ENCODE measurements at regions not wholly inside any gene's neighbourhood (a gene's known extent, or its start where the extent isn't known, plus 50 kb on each side); places are given as distances from the start of the nearest gene placed in this dataset.

DNA sequence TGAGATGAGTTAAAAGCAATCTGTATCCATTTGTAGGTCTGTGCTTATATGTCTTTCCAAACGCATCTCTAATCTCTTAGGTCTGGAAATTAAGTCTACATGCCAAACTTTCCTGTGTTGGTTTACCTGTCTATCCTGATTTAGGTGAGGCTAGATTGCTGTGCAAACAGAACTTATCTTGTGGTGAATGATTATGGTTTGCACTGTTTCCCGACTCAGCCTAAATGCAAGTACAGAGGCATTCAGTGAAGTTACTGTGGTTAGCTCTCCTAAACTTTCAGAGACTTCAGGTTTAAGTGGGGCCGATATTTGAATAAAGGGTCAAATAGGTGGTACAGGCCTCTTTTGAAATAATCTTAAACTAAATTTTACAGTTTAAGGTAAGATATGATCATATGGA, 103.5 kb downstream of the ICOS start:
- DNase-seq (ENCODE audit: missing footprints) (no peak), ATAC-seq (no peak)
- intact Hi-C loops (cut with DNase I): no loop called here

DNA sequence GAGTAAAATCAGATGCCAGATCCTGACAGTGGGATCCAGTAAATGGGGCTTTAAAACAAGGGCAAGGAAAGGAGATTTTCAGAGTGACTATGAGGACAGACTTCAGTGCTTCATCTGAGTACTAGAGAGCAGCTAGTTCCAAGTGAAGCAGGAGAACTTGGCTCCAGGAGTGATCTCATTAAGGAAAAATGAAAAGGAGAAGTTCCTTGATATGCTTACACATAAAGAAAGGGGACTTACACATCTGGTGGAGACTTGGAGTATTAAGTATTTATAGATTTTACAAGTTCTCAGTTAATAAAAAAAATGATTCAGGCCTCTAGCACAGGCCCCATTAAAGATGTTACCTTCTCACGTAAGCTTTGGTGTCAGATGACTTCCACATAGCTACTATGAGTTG, 105.8 kb downstream of the ICOS start:
- no peak for ATAC-seq
- intact Hi-C loops (cut with DNase I): no loop called here
- no peak for DNase-seq (ENCODE audit: missing footprints)

DNA sequence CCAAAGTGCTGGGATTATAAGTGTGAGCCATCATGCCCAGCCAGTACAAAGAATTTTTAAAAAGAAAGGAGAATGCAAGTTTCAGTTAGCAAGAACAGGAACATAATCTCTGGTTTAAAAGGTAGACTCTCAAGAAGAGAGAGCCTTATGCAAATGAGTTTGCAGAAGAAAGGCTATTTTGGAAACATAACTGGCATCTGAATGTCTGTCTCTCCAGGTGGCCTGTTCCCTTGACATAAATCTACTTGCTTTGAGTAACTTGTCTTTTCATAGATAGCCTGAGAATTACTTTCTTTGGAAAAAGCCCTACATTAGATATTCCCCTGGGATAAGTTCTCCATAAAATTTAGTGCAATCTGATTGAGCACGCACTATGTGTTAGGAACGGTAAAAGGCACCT, 109.6 kb downstream of the ICOS start:
- ATAC-seq (no peak), DNase-seq (ENCODE audit: missing footprints) (no peak)
- intact Hi-C loops (cut with DNase I): no loop called here

DNA sequence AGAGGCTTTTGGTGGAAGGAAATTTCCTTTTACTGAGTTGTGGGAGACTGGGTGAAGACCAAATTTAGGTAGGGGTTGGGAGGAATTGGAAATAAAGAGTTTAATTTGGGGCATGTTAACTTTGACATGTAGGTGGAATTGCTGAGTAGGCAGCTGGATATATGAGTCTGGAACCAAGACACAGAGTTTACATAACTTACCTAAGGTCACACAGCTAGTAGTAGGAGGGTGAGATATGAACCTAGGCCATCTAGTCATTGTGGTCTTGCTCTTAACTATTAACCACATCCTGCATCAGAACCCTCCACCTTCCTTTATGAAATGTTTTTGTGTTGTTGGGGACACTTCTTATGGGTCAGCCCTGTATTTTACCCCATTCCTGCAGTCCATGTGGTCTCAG, 113.1 kb downstream of the ICOS start:
- ATAC-seq: no peak

DNA sequence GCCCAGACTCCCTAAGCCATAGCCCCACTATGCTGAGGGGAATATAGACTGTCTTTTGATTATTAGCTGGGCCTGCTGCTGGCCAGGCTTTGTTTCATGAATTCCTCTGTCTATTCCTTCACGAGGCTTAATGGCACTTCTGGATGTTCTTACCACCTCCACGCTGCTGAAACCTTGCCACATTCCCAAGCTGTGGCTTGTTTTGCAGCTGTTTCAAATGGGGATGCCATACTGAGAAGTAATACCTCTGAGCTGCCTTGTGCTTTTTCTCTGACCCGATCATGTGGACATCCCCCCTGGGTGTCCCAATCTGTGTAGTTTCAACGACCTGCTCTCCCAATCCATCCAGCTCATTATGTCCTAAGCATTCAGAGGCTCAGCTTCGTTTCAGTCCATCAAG, 114.1 kb downstream of the ICOS start:
- intact Hi-C loops (cut with DNase I): no loop called here
- no peak for DNase-seq (ENCODE audit: missing footprints)
- no peak for ATAC-seq

More for the DNA sequence above, 113.1 kb downstream of the ICOS start:
- intact Hi-C loops (cut with DNase I): no loop called here
- DNase-seq (ENCODE audit: missing footprints): no peak

DNA sequence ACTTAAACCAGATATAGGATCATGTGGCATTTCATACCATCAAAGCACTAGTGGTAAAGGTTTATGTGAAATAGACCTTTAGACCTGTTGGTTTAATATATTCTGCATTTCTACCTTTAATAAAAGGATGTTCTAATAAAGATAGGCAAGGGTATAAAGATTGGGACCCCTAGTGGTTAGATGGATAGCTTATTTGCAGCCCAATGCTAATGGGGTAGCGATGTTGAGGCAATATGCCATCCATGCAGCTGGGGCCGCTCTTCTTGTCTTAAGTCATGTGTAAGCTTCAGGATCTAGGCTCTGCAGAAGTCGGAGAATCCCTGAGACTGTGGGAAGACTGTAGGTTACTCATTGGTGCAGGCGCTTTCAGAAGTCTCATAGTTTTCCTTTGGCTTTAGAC, 114.9 kb downstream of the ICOS start:
- no peak for DNase-seq (ENCODE audit: missing footprints)
- intact Hi-C loops (cut with DNase I): no loop called here
- ATAC-seq: no peak

DNA sequence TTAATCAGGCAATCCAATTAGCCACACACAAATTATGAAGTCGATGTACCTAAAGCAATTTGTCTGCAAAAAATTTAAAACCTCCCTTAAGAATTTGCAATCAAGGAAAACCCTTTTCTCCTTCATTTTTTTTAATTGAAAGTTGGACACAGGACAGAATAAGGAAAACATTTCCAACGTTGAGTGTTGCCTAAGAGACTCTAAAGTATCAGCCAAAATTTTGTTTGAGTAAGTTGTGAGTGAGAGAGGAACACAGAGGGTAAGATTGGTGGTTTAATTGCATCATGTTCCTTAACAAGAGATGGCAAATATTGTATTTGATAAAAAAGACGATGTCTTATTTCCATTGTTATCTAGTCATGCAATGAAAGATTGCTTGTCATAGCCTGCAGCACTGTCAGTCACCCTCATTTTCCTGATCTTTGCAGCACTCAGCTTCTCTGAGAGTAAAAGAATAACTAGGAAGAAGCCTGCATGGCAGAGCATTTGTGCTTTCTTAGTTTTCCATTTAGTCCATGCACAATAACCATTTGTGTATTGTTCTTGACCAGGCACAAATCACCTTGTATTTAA, 115.5 kb downstream of the ICOS start:
- ATAC-seq (no peak), DNase-seq (ENCODE audit: missing footprints) (no peak)
- intact Hi-C loops (cut with DNase I): no loop called here

DNA sequence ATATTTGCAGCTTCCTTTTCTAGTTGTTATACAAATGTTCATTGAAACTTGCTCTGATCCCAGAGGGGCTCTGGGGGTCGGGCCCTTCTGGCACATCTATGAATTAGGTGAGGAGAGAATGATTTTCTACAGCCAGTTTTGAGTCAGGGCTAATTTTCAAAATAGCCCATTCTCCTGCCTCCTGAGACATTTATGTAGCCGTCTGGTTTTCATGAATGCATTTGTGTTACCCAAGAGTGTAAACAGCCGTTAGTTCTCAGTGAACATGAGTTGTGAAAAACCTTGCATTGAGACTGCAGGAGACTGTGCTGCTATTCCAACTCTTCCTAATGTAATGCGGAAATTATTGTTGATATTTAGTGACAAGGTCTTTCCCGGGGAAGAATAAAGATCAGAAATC, 122.5 kb downstream of the ICOS start:
- ATAC-seq (no peak), DNase-seq (ENCODE audit: missing footprints) (no peak)
- intact Hi-C loops (cut with DNase I): no loop called here

DNA sequence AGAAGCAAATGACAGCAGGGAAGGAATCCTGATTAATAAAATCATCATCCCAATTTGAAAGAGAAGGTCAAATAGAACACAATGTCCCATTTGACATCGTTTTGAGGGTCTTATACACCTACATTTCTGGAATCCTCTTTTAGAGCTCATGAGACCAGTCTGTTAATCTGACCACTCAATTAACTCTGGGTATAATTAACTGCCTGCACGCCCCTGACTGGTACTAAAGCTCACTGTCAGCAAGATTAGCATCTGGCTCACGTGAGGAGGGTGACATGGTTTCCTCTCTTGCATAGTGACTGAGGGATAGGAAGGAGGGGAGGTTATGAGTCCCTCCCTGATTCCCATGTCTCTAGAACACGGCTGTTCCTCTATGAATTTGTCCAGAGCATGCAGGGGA, 124.3 kb downstream of the ICOS start:
- ATAC-seq (no peak), DNase-seq (ENCODE audit: missing footprints) (no peak)
- intact Hi-C loops (cut with DNase I): no loop called here

DNA sequence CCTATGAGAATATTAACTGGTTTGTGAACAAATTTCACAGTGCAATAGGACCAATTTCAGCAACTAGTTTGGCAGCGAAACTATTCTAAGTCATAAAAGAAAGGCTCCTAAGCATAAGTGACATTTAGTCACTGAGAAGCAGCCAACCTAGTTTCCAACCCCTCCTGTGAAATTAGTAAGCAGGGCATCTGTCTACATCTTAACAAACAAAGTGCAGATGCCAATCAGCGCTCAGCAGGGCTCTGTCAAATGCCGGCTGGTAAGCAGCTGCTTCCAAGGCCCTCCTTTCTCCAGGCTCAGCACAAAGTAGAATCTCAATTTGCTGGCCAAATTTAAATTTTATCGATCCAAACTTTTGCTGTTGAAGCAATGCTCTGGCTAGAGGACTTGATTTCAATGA, 124.7 kb downstream of the ICOS start:
- DNase-seq (ENCODE audit: missing footprints) (no peak), ATAC-seq (no peak)
- intact Hi-C loops (cut with DNase I): no loop called here

DNA sequence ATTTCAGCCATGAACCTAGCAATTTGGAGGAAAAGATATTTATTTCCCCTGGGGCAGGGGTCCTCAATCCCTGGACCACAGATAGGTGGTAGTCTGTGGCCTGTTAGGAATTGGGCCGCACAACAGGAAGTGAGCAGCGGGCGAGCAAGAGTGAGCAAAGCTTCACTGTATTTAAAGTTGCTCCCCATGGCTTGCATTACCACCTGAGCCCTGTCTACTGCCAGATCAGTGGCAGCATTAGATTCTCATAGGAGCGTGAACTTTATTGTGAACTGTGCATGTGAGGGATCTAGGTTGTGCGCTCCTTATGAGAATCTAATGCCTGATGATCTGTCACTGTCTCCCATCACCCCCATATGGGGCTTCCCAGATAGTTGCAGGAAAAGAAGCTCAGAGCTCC, 127.6 kb downstream of the ICOS start:
- ATAC-seq: no peak
- intact Hi-C loops (cut with DNase I): no loop called here

DNA sequence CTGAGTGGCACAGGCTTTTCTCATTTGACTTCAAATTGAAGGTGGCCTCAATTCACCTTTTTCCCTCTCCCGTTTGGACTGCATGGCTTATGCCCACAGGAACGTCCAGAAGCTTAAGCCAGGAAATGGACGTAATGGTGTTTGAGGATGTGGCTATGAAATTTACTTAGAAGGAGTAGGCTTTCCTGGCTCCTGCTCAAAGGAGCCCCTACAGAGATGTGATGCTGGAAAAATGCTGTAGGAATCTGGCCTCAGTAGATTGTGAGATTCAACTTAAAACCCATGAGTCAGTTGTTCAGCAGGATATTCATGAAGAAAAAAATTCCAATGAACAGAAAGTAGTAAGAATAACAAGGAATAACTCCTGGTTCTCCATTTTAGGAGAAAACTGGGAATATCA, 129.0 kb downstream of the ICOS start:
- DNase-seq (ENCODE audit: missing footprints): no peak
- intact Hi-C loops (cut with DNase I): no loop called here
- ATAC-seq: no peak

More for the DNA sequence above, 127.6 kb downstream of the ICOS start:
- no peak for DNase-seq (ENCODE audit: missing footprints)

DNA sequence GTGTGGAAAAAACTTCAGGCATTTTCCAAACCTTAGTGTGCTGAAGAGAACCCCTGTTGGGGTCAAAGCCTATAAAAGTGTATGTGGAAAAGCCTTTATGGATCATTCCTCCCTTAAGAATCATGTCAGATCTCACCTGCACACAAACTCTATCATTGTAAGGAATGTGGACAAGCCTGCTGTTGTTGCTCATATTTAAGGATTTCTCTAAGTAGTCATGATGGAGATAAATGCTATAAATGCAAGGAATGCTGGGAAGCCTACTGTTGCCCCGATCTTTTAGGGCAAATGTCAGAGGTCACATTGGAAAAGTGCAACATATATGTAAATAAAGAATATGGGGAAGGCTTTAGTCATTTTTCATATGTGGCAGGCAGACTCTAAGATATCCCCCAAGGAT, 129.5 kb downstream of the ICOS start:
- ATAC-seq (no peak), DNase-seq (ENCODE audit: missing footprints) (no peak)
- intact Hi-C loops (cut with DNase I): no loop called here

DNA sequence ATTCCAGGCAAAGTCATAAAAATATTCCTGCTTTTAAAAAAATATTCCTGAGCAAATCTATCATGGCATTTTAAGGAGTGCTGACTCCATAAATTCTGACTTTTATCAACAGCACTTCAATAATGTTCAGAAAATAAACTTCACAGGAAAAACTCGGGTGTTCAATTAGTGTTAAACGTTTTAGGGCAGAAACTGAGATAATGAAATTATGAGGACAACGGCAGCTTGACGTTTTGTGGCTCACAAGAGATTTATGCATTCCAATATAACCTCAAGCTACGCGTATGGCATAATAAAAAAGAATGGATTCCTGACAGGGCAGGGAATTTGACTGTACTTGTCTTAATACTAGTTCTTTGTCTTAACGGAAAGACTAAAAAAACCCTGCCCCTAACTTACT, 133.2 kb downstream of the ICOS start:
- ATAC-seq (no peak), DNase-seq (ENCODE audit: missing footprints) (no peak)
- intact Hi-C loops (cut with DNase I): no loop called here

DNA sequence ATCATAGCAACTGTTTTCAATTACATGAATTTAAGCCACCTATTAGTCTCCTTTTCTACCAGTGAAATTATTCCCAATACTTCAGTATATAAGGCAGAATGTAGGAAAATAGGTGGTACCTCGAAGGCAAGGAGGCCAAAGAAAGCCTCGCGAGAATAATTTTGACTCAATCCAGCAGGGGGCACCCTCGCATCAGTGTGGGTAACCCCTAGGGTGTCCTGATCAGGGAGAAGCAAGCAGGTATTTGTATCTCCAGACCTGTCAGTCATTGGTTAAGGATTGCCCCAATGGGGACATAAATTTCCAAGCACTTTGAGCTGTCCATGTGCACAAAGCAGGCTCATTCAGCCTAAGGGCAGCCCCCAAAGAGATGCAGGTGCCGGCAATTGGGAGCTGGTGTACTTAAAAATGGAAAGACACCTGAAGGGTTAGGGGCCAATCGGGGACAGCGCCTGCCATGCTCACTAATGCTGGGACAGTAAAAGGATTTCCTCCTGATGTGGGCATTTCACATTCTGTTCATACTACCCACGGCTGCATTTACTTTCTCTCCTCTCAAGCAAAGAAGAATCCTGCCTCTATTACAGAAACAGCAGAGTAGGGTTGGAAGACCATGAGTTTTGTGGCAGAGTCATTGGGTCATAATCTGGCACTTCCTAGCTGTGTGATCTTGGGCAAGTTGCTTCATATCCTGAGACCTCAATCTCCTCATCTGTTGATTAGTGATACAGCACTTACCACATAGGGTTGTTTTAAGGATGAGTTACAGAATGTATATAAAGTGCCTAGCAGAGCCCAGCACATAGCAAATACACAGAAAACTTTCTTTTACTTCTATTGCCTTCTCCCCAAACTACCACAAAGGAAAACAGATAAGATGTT, 136.1 kb downstream of the ICOS start:
- DNase-seq (ENCODE audit: missing footprints) (no peak), ATAC-seq (no peak)
- intact Hi-C loops (cut with DNase I): no loop called here

DNA sequence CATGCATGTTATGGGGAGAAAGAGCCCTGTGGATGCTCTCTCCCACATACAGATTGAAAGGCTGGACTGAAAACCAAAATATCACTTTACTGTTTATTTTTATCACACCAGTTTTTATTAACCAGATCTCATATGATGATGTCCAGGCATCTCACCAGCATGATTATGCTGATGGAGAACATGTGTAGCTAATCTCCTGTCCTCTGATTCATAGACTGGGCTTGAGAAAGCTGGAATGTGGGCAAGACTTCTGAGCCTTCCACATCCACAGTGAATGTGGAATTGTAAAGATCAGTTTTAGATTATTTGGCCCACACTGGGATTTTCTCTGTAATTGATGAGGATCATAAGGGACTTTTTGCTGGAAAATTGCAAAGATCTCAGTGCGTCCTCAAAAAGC, 137.9 kb downstream of the ICOS start:
- ATAC-seq (no peak), DNase-seq (ENCODE audit: missing footprints) (no peak)
- intact Hi-C loops (cut with DNase I): no loop called here

DNA sequence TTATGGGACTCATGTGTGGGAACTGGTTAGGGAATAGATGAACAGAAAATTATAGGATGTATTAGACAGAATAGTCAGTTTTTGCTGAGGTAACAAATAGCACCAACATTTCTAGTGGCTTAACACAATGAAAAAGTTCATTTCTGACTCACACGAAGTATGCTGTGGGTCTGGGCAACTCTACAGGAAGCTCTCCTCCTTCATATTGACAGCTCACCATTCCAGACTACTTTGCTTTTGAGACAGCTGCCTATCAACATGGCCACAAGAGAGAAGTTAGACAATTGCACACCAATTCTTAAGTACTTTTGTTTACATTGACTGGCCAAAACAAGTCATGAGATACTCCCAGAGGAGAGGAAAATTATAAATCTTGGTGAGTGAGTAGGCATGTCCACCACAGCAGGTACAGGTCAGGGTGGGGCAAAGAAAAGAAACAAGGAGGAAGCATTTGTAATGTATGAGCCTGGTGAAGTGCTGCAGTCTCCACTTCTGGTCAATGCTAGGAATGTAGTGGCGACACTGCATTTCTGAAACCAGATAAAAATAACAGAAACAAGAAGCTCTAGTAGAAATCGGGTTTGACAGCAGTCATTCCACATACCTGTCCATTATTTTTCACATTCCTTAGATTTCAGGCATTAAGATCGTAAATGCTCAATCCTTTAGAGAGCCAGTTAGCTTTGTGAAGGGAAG, 141.6 kb downstream of the ICOS start:
- intact Hi-C loops (cut with DNase I): no loop called here
- no peak for ATAC-seq
- no peak for DNase-seq (ENCODE audit: missing footprints)

DNA sequence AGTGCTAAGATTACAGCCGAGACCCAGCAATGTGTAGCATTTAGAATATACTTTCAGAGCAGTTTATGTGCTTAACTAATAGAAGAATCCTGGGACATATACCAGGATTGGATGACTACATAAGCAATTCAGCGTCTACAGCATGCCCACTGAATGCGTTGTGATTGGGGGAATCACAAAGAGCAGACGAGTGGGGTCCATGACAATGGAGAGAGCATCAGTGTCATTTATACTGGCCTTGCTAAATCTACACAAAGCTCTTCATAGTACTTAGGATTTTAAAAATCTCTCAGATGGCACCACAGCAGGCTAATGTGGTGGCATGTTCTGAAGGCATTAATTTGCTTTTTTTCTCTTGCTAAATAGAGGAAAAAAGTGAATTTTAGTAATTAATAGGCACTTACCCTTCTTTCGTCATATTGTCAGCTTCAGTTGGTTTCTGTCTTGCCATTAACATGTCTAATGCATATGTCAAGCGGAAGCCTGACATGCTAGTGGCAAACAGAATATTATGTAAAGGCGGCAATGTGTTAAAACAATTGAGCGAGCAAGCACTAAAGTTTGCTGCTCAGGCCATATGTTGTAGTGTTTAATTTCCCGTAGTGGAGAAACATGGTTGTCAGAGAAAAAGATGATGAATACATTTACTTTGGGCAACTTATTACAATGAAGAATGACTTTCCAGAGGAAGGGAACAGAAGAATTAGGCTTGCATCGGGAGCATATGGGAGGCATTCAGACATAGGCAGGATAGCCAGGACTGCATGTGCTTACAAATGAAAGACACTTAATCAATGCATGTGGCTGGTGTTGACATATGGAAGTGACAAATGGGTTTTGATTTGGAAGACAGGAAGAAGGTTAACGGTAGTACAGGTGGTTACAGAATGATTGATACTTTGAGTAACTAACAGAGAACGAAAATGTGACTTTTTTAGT, 145.2 kb downstream of the ICOS start:
- intact Hi-C loops (cut with DNase I): no loop called here
- ATAC-seq (no peak), DNase-seq (ENCODE audit: missing footprints) (no peak)

DNA sequence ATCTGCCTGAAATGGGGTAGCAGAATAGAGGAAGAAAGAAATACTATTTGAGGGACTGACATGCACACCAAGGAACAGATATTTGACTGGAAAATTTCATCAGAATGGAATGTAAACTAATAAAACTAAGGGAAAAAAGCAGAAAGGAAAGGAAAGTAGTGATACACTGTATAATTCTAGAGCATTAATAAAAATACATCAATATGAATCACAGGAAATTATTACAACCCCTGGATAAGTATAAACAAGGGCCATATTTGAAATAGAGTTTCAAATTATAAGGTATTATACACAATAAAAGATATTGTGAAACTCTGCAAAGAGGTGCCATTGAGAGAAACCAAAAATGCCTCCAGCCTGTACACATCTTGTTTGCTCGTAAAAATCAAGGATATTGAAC, 149.6 kb downstream of the ICOS start:
- no peak for ATAC-seq
- intact Hi-C loops (cut with DNase I): no loop called here

More for the DNA sequence above, 149.6 kb downstream of the ICOS start:
- no peak for DNase-seq (ENCODE audit: missing footprints)
